Loucy (cell line): ENCODE measurements at regions not wholly inside any gene's neighbourhood (a gene's known extent, or its start where the extent isn't known, plus 50 kb on each side); places are given as distances from the start of the nearest gene placed in this dataset.

Experiments used
- H2AFZ ChIP-seq: fragments of 200-600 bp; sonication (generic); 2 replicates; pipeline ENCODE4 v1.6.0; 2016; ENCODE audit warnings: antibody characterized with exemption, mild to moderate bottlenecking, low read length, moderate library complexity
- H3F3A ChIP-seq: fragments of 200-600 bp; 2 replicates; pipeline ENCODE4 v1.6.0; 2016; ENCODE audit warnings: antibody characterized with exemption, low read depth, mild to moderate bottlenecking
- H3K27me3 ChIP-seq: fragments of 200-600 bp; sonication (generic); 2 replicates; pipeline ENCODE4 v1.6.1; 2014; ENCODE audit warnings: low read length, mild to moderate bottlenecking; ENCODE audit not compliant: insufficient read depth, poor library complexity, severe bottlenecking
- H3K36me3 ChIP-seq: fragments of 200-600 bp; sonication (generic); 2 replicates; pipeline ENCODE4 v1.6.1; 2016; ENCODE audit warnings: low read length; ENCODE audit not compliant: insufficient read depth
- H3K4me1 ChIP-seq: fragments of 200-600 bp; sonication (generic); 2 replicates; pipeline ENCODE4 v1.5.1; 2014; ENCODE audit warnings: low read length, mild to moderate bottlenecking; ENCODE audit not compliant: insufficient read depth, poor library complexity, severe bottlenecking
- H3K4me2 ChIP-seq: fragments of 200-600 bp; sonication (generic); 2 replicates; pipeline ENCODE4 v1.6.0; 2014; ENCODE audit warnings: antibody characterized with exemption, low read length, low read depth, mild to moderate bottlenecking; ENCODE audit not compliant: poor library complexity, severe bottlenecking
- H3K4me3 ChIP-seq: fragments of 200-600 bp; sonication (generic); 2 replicates; pipeline ENCODE4 v1.5.1; 2014; ENCODE audit warnings: low read length, mild to moderate bottlenecking, mixed read lengths; ENCODE audit not compliant: poor library complexity, severe bottlenecking
- H3K79me2 ChIP-seq: fragments of 200-600 bp; sonication (generic); 2 replicates; pipeline ENCODE4 v1.6.1; 2014; ENCODE audit warnings: low read length; ENCODE audit not compliant: insufficient read depth
- H3K9ac ChIP-seq: fragments of 200-600 bp; sonication (generic); 2 replicates; pipeline ENCODE4 v1.6.0; 2014; ENCODE audit warnings: mild to moderate bottlenecking, low read depth, low read length, moderate library complexity; ENCODE audit not compliant: poor library complexity, severe bottlenecking
- H3K9me2 ChIP-seq: fragments of 200-600 bp; sonication (generic); replicated peaks from 2 replicates; pipeline ENCODE4 v1.6.1; 2016; ENCODE audit warnings: low read depth, low read length, mixed read lengths
- H3K9me3 ChIP-seq: fragments of 200-600 bp; sonication (generic); 2 replicates; pipeline ENCODE4 v1.6.1; 2014; ENCODE audit warnings: mild to moderate bottlenecking, antibody characterized with exemption, low read length, low read depth; ENCODE audit not compliant: insufficient read depth
- H4K20me1 ChIP-seq: fragments of 200-600 bp; sonication (generic); 2 replicates; pipeline ENCODE4 v1.6.0; 2014; ENCODE audit warnings: antibody characterized with exemption, low read length, mild to moderate bottlenecking; ENCODE audit not compliant: insufficient read depth, poor library complexity, severe bottlenecking
- EZH2phosphoT487 ChIP-seq: fragments of 200-600 bp; IDR thresholded peaks from 2 replicates; pipeline ENCODE4 v1.6.1; 2018; ENCODE audit warnings: antibody characterized with exemption, mild to moderate bottlenecking, moderate library complexity, borderline replicate concordance
- TF ChIP-seq, protein P1 (sequence below): fragments of 200-600 bp; sonication (generic); conservative IDR thresholded peaks from 2 replicates; pipeline ENCODE4 v1.5.1; 2014; ENCODE audit warnings: mild to moderate bottlenecking, antibody characterized with exemption, low read length

DNA sequence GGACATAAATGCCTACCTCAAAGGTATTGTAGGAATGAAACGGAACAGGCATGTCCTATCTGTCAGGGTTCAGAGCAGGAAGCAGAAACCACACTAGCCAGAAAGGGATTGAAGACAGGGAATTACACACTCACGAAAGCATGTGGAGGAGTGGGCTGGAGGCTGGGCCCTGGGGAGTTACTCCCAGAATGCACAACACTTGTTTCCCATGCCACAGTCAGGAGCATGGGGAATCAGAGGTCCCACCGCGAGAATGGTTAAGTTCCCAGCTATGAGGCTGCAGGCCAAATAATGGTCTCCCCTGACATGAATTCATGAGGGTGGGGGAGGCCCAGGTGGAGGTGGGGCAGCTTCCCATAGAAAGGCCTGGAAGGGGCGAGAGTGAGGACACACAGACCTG lies 212.7 kb downstream of the HERPUD2 start:
- H3K4me3 ChIP-seq: no peak overlapping the region
- no peaks in the 10 kb centered on the region for H4K20me1 ChIP-seq
- H3K9ac ChIP-seq: no peak overlapping the region

DNA sequence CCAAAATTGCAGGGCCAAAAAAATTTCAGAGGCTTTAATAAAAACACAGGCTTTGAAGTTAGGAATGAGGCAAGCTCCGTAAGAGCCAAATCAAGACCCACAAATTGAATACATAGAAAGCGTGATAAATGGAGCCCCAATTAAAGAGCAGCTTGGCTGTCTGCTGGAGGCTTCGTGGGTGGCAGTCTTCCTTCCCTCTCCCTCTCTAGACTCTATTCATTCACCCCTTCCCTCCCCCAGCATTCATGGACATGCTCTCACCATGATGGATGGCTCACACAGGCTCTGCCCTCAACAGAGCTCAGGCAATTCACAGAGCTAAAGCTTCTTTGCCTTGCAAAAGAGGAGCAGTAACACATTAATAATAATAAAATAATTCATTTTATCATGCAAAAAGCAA lies 214.1 kb downstream of the HERPUD2 start:
- no peak overlapping the region for H2AFZ ChIP-seq
- H3K9ac ChIP-seq: no peak overlapping the region
- H3K9me3 ChIP-seq: no peaks in the 10 kb centered on the region
- TF ChIP-seq, protein P1, sequence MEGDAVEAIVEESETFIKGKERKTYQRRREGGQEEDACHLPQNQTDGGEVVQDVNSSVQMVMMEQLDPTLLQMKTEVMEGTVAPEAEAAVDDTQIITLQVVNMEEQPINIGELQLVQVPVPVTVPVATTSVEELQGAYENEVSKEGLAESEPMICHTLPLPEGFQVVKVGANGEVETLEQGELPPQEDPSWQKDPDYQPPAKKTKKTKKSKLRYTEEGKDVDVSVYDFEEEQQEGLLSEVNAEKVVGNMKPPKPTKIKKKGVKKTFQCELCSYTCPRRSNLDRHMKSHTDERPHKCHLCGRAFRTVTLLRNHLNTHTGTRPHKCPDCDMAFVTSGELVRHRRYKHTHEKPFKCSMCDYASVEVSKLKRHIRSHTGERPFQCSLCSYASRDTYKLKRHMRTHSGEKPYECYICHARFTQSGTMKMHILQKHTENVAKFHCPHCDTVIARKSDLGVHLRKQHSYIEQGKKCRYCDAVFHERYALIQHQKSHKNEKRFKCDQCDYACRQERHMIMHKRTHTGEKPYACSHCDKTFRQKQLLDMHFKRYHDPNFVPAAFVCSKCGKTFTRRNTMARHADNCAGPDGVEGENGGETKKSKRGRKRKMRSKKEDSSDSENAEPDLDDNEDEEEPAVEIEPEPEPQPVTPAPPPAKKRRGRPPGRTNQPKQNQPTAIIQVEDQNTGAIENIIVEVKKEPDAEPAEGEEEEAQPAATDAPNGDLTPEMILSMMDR: no peak
- no peak for TF ChIP-seq EZH2phosphoT487
- H3K4me2 ChIP-seq: no peak overlapping the region
- no peaks in the 10 kb centered on the region for H3K36me3 ChIP-seq
- no peaks in the 10 kb centered on the region for H3K9me2 ChIP-seq
- H3K4me1 ChIP-seq: no peaks in the 10 kb centered on the region
- H3K79me2 ChIP-seq: no peaks in the 10 kb centered on the region
- H4K20me1 ChIP-seq: no peaks in the 10 kb centered on the region
- no peaks in the 10 kb centered on the region for H3K27me3 ChIP-seq
- no peaks in the 10 kb centered on the region for H3F3A ChIP-seq
- no peak overlapping the region for H3K4me3 ChIP-seq

More for the DNA sequence above, 212.7 kb downstream of the HERPUD2 start:
- H3K79me2 ChIP-seq: no peaks in the 10 kb centered on the region
- H3K4me2 ChIP-seq: no peak overlapping the region
- no peaks in the 10 kb centered on the region for H3K9me2 ChIP-seq
- H2AFZ ChIP-seq: no peak overlapping the region
- H3K27me3 ChIP-seq: no peaks in the 10 kb centered on the region
- H3K36me3 ChIP-seq: no peaks in the 10 kb centered on the region
- H3K9me3 ChIP-seq: no peaks in the 10 kb centered on the region
- no peak for TF ChIP-seq EZH2phosphoT487
- TF ChIP-seq, protein P1: no peak
- no peaks in the 10 kb centered on the region for H3F3A ChIP-seq
- H3K4me1 ChIP-seq: no peaks in the 10 kb centered on the region

DNA sequence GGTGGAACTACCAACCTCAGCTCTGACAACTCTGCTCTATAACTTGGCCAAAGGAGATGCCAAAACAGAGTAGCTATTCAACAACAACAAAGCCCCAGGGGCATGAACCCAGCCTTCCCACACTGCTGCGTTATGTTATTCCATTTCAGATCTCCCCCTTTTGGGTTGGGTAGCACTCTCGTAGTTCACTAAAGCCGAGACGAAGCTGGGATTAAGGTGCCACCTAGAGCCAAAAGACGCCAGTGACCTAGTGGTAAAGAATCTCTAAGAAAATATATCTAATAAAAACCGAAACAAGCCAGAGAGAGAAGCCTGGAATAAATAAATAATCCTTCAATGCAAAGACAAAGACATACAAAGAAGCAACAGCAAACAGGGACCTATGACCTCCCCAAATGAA lies 217.3 kb downstream of the HERPUD2 start:
- Histone ChIP-seq H3K4me1 (no peaks in the 10 kb centered on the region), H3K9me3 (no peaks in the 10 kb centered on the region), H3K4me3 (no peak overlapping the region), H3K4me2 (no peak overlapping the region), H3K36me3 (no peaks in the 10 kb centered on the region), H3K9me2 (no peaks in the 10 kb centered on the region), H3K79me2 (no peaks in the 10 kb centered on the region), H4K20me1 (no peaks in the 10 kb centered on the region), H2AFZ (no peak overlapping the region), H3K9ac (no peak overlapping the region), H3F3A (no peaks in the 10 kb centered on the region), H3K27me3 (no peaks in the 10 kb centered on the region)
- TF ChIP-seq, protein P1: no peak
- no peak for TF ChIP-seq EZH2phosphoT487
